ENCODE measurements at regions not wholly inside any gene's neighbourhood (a gene's known extent, or its start where the extent isn't known, plus 50 kb on each side); places are given as distances from the start of the nearest gene placed in this dataset.

GRCh38 chr14:71438684-71439083, 493.5 kb upstream of the RGS6 start:
- TF ChIP-seq ATF6 (CRISPR knock-in tag; IDR thresholded peaks at IDR 0.05) = no peak
- TF ChIP-seq CBFB (CRISPR knock-in tag; IDR thresholded peaks at IDR 0.05; ENCODE audit: low read depth) = no peak
- TF ChIP-seq ELF4 (CRISPR knock-in tag; IDR thresholded peaks at IDR 0.05; ENCODE audit: low read depth) = no peak
- no peak for TF ChIP-seq CTCF (IDR thresholded peaks at IDR 0.05)
- TF ChIP-seq USF2 (CRISPR knock-in tag; IDR thresholded peaks at IDR 0.05) = no peak
- no peak for TF ChIP-seq NR3C1 (CRISPR knock-in tag; conservative IDR thresholded peaks at IDR 0.05; ENCODE audit: low read depth)
- TF ChIP-seq JAZF1 (CRISPR knock-in tag; IDR thresholded peaks at IDR 0.05) = no peak
- TF ChIP-seq TCF7 (CRISPR knock-in tag; IDR thresholded peaks at IDR 0.05; ENCODE audit: low read depth) = no peak
- no peak for TF ChIP-seq MAX (CRISPR knock-in tag; IDR thresholded peaks at IDR 0.05)
- no peak for TF ChIP-seq TEAD4 (CRISPR knock-in tag; IDR thresholded peaks at IDR 0.05)
- TF ChIP-seq CREB1 (CRISPR knock-in tag; IDR thresholded peaks at IDR 0.05) = no peak
- TF ChIP-seq FOXP4 (CRISPR knock-in tag; IDR thresholded peaks at IDR 0.05) = no peak
- no peak for TF ChIP-seq NFYB (CRISPR knock-in tag; conservative IDR thresholded peaks at IDR 0.05; ENCODE audit: low read depth)

Data from WTC11 (cell line).